Body of pancreas (tissue), 4 donors: ENCODE measurements at regions not wholly inside any gene's neighbourhood (a gene's known extent, or its start where the extent isn't known, plus 50 kb on each side); places are given as distances from the start of the nearest gene placed in this dataset.

Source experiments
- CTCF ChIP-seq, 7 experiments: fragments of 450-650 bp in 4 of 7; fragments of 200-600 bp in 3 of 7; sonication (generic) in 3 of 7; IDR thresholded peaks; one replicate each; pipeline ENCODE4 v1.5.1; 2016 to 2019; ENCODE audit warnings: antibody characterized with exemption in 7 of 7
- POLR2A ChIP-seq, 3 donors: fragments of 450-650 bp; IDR thresholded peaks; one replicate each; pipeline ENCODE4 v1.6.1; 2016; ENCODE audit warnings: antibody characterized with exemption in 3 of 3, mild to moderate bottlenecking in 2 of 3

GRCh38 chr5:123287881-123288280 lies 135.3 kb downstream of the CEP120 start:
- TF ChIP-seq CTCF (IDR thresholded peaks at IDR 0.05): no peak
- no peak for TF ChIP-seq POLR2A (IDR thresholded peaks at IDR 0.05)
